ENCODE measurements at regions not wholly inside any gene's neighbourhood (a gene's known extent, or its start where the extent isn't known, plus 50 kb on each side); places are given as distances from the start of the nearest gene placed in this dataset.

DNA sequence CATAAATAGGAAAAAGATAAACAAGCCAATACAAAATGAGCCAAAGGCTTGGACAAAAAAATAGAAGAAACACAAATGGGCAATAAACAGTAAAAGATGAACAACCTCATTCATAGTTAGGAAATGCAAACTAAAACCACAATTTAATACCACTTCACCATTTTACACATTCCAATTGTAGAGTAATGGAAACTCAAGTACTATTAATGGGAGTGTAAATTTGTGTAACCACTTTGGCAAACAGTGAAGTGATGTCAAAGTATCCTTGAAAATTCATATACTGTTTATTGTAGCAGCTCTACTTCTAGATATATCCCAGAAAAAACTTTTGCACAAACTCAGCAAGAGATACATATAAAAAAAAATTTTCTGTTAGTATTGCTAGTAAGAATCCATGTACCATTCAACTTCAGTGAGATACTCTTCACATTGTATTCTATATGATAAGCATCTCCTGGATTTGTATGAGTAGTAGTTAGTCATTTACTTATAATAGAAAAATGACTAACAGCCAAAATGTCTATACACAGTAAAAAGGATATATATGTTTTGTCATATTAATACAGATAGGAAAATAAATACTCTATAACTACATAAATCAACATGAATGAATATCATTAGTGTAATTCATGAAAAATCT, 229.8 kb downstream of the DKK2 start:
- no peak overlapping the region for H3K4me3 ChIP-seq
- intact Hi-C loops (cut with DNase I): loop anchor here in 1 of 10 donors (10.0 kb wide), 1 partner anchor 441 kb away; the partner anchor contains the start of gene GIMD1
- no peak for TF ChIP-seq CTCF (IDR thresholded peaks at IDR 0.05)
- no peak for TF ChIP-seq POLR2A (IDR thresholded peaks at IDR 0.05)
- H3K27ac ChIP-seq: no peak overlapping the region
- no peaks in the 10 kb centered on the region for H3K9me3 ChIP-seq
- no peaks in the 10 kb centered on the region for H3K36me3 ChIP-seq
- ATAC-seq (no peak), DNase-seq (no peak)
- H3K4me1 ChIP-seq: no peaks in the 10 kb centered on the region
- no peaks in the 10 kb centered on the region for H3K27me3 ChIP-seq

DNA sequence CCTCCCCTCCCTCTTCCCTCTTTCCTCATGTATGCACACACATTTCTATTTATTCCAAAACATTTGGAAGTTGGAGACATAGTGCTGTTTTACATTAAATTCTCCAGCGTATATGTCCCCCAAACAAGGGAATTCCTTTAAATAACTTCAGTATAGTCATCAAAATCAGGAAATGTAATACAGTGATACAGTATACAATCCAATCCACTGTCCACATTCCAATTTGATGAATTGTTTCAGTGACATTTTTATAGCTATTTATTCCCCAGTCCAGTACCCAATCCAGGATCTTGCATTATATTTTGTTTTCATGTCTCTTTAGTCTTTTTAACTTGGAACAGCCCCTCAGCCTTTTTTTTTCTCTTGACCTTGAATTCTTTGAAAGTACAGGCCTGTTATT, 233.0 kb downstream of the DKK2 start:
- no peaks in the 10 kb centered on the region for H3K36me3 ChIP-seq
- TF ChIP-seq CTCF (IDR thresholded peaks at IDR 0.05) (no peak), POLR2A (IDR thresholded peaks at IDR 0.05) (no peak)
- H3K27me3 ChIP-seq: no peaks in the 10 kb centered on the region
- H3K27ac ChIP-seq: no peak overlapping the region
- H3K4me3 ChIP-seq: no peak overlapping the region
- intact Hi-C loops (cut with DNase I): loop anchor here in 1 of 10 donors (10.0 kb wide), 1 partner anchor 438 kb away; the partner anchor contains the start of gene GIMD1
- no peak for DNase-seq
- H3K9me3 ChIP-seq: no peaks in the 10 kb centered on the region
- 72 to 92% (median 75%) methylated on average over 1 of the region's 1 CpG for WGBS, 4 donors
- no peaks in the 10 kb centered on the region for H3K4me1 ChIP-seq
- ATAC-seq: no peak

- Histone ChIP-seq H3K27me3 (no peaks in the 10 kb centered on the region), H3K36me3 (no peaks in the 10 kb centered on the region), H3K27ac (no peak overlapping the region), H3K4me1 (no peaks in the 10 kb centered on the region), H3K9me3 (no peaks in the 10 kb centered on the region), H3K4me3 (no peak overlapping the region)
- TF ChIP-seq POLR2A (IDR thresholded peaks at IDR 0.05): no peak
- no peak for TF ChIP-seq CTCF (IDR thresholded peaks at IDR 0.05)
- WGBS, 4 donors: 83 to 89% (median 86%) methylated on average over 3 of the region's 3 CpGs
- no peak for ATAC-seq
- no peak for DNase-seq
- intact Hi-C loops (cut with DNase I): loop anchor here in 1 of 10 donors (10.0 kb wide), 1 partner anchor 437 kb away; the partner anchor contains the start of gene GIMD1
These were observed 234.7 kb downstream of the DKK2 start for GRCh38 chr4:106801386-106801785.

- ATAC-seq (no peak), DNase-seq (no peak)
- H3K27ac ChIP-seq: no peak overlapping the region
- TF ChIP-seq POLR2A (IDR thresholded peaks at IDR 0.05) (no peak), CTCF (IDR thresholded peaks at IDR 0.05) (no peak)
- H3K4me1 ChIP-seq: no peaks in the 10 kb centered on the region
- intact Hi-C loops (cut with DNase I): no loop called here
- H3K27me3 ChIP-seq: no peaks in the 10 kb centered on the region
- H3K4me3 ChIP-seq: no peak overlapping the region
- no peaks in the 10 kb centered on the region for H3K9me3 ChIP-seq
- H3K36me3 ChIP-seq: no peaks in the 10 kb centered on the region
These were observed 239.2 kb downstream of the DKK2 start for GRCh38 chr4:106796876-106797275.
